DOHH2 (cell line): ENCODE measurements at regions not wholly inside any gene's neighbourhood (a gene's known extent, or its start where the extent isn't known, plus 50 kb on each side); places are given as distances from the start of the nearest gene placed in this dataset.

Source experiments
- CTCF ChIP-seq: fragments of 200-600 bp; sonication (generic); IDR thresholded peaks from one replicate; pipeline ENCODE4 v1.5.1; 2014; ENCODE audit warnings: antibody characterized with exemption, mild to moderate bottlenecking, low read depth, low read length; ENCODE audit not compliant: poor library complexity, severe bottlenecking
- EZH2phosphoT487 ChIP-seq: fragments of 200-600 bp; sonication (generic); IDR thresholded peaks from 2 replicates; pipeline ENCODE4 v1.6.1; 2017; ENCODE audit warnings: borderline replicate concordance, mild to moderate bottlenecking, antibody characterized with exemption, low read length, moderate library complexity, mixed read lengths

- no peak for TF ChIP-seq EZH2phosphoT487
- TF ChIP-seq CTCF: no peak
These were observed 174.3 kb downstream of the SCP2D1 start for GRCh38 chr20:18987781-18988360.
